AG08395 (cell line): ENCODE measurements at regions not wholly inside any gene's neighbourhood (a gene's known extent, or its start where the extent isn't known, plus 50 kb on each side); places are given as distances from the start of the nearest gene placed in this dataset.

ENCODE experiments used
- DNase-seq: peaks from one replicate; pipeline ENCODE4 v3.0.0; 2012; ENCODE audit warnings: mixed read lengths, low spot score

DNA sequence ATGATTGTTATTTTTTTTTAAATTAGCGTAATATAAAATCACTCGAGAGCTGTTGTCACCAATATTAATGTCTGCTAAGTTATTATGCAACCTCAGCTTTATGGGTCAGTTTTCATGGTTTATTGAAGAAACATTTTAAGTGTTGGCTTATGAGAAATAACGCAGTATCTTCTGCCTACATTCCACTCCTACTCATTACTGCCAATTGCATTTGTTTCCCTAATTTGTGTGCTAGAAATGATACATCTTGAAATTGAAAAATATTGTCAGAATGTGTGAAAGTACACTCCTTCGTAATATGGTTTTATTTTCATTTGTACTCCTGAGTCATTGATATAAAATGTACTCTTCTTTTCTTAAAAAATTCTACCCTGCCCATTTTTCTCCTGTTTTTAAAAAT is 333.3 kb upstream of the HSF2 start:
- no peak for DNase-seq

DNA sequence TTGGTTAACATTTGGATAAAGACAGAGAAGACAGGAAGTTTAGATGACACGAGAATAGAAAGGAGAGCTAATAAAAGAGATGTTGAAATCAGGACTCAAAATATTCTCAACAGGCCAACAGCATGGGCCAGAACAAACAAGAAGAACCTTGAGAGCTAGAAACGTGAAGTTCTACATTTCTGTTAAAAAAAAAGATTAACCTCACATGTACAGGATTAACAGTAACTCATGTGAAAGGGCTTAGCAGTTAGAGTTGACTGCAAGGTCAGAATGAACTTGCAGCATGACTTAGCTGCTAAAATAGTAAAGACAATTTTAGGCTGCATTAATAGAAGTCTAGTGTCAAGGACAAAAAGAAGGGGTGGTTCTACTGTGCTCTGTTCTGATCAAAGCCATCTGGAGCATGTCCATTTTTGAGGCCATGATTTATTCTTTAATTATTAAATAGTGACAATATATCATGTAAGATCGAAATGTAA is 331.1 kb upstream of the HSF2 start:
- no peak for DNase-seq

DNA sequence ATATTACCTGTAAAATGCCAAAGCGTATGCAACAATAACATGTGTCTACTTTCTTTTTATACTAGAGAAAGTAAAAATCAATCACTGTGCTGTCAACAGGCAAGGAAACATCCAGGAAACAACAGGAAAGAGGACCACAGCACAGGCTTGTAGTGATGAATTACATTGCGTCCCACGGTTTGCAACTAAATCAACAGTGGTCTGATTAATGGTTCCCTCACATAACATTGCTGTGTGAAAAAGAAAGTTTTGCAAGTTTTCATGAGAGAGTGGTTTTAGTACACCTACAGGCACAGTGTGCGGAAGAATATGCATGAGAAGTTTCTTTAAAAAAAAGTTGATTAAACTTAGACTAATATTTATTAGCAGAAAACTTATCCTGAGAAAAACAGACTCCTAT is 329.5 kb upstream of the HSF2 start:
- DNase-seq = no peak

GRCh38 chr6:122072014-122072647 is 327.3 kb upstream of the HSF2 start:
- no peak for DNase-seq

DNA sequence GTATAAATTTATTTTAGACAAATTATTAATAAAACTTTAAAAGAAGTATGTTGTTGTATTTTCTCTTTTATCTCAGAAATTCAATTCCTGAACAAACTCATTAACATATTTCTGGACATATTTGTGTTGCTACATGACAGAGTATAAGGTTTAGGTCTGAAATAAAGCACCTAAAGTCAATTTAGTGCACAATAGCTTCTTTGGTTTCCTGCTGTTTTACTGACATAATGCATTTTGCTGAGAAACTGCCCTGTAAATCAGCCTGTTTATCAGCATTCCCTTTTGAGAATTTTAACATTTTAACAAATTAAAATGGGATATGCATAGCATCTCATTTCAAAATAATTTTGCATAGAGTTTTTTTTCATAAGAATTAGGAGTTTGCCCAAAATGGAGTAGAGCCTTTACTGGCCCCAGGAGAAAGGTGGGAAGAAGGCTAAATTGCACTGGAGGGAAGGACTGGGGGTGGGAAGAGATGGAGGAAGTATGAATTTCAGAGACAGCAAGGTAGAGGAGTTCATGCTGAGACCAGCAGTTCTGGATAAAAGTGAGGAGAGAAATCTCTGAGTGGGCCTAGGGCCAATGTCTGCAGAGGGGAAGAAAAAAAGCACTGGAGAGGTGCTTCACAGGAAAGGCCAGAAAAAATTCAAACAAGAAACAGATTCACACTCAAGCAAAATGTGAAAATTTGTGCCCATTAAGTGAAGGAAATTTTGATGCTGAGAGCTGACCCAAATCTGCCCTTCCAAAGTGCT is 324.2 kb upstream of the HSF2 start:
- no peak for DNase-seq

GRCh38 chr6:122075917-122076316 is 323.5 kb upstream of the HSF2 start:
- no peak for DNase-seq

GRCh38 chr6:122077603-122078002 is 321.8 kb upstream of the HSF2 start:
- DNase-seq = no peak

DNA sequence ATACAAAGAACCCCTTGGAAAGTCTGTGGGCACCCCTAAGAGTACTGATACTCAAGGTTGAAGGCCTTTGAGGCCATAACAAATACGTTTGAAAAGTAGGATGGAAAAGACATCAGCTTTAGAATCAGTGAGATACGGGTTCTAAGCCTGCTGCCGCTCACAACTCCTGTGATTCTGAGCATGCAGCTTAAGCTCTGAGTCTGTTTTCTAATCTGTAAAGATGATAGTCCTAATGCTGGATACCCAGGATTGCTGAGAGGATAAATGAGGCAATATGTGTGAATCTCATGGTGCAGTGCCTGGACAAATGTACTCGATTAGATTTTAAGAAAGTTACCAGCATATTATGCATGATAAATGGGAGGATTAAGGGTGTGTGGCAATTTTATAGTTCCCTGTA is 321.0 kb upstream of the HSF2 start:
- DNase-seq = no peak

GRCh38 chr6:122079916-122080315 is 319.5 kb upstream of the HSF2 start:
- no peak for DNase-seq

DNA sequence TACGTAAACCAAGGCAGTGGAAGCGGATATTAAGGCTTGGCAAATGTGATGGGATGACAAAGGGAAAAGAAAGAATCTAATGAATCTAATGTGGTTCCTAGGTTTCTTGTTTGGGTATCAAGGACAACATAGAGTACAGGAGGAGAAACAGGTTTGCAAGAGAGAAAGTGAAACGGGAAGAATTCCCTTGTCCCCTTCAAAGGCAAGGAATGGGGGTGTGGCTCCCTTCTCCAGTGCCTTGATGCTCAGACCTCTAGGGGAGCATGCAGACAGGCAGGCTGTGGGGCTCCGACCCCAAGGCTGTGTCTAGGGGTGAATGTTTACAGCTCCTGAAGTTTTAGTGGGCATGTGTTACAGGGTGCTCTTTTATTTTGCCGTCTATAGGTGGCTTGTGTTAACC is 317.5 kb upstream of the HSF2 start:
- DNase-seq = no peak

DNA sequence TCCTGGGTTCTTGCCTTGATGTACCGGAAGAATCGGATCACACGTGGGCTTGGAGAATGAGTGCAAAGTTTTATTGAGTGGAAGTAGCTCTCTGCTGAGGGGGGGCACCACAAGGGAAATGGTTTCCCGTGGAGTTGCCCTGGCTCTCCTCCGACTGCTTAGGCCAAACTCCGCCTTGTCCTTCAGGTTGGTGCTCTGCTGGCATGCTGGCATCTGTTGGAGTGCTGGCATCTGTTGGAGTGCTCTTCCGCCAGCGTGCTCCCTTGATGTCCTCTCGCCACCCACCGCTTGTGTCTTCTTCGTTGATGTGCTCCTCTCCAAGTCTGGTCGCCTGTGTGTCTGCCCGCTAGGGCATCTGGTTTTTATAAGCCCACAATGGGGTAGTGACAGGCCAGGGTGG is 317.1 kb upstream of the HSF2 start:
- no peak for DNase-seq

- DNase-seq = no peak
Measured at GRCh38 chr6:122092366-122092765, 307.1 kb upstream of the HSF2 start.

GRCh38 chr6:122098201-122098678 is 301.2 kb upstream of the HSF2 start:
- DNase-seq = no peak

- no peak for DNase-seq
Measured at GRCh38 chr6:122102026-122102425, 297.4 kb upstream of the HSF2 start.

GRCh38 chr6:122107256-122107852 is 292.1 kb upstream of the HSF2 start:
- no peak for DNase-seq

- no peak for DNase-seq
Measured at GRCh38 chr6:122109075-122109474, 290.4 kb upstream of the HSF2 start.

DNA sequence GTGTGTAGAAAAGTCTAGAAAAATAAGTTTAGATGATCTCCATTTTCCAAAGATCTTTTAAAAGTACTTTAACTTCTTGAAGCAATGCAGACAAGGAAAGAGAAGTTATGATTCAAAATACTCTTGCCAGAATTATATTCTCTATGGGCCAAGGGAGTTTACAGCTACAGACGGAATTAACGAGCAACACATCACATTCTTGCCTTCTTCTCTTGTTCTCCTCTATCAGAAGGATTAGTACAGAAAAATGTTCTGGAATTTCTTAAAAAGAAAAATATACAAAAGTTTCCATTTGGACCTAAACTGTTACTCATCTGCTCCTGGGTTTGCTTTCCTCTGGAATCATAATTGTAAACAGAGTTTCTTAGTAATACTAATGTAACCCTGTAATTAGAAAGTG is 284.7 kb upstream of the HSF2 start:
- DNase-seq = no peak

DNA sequence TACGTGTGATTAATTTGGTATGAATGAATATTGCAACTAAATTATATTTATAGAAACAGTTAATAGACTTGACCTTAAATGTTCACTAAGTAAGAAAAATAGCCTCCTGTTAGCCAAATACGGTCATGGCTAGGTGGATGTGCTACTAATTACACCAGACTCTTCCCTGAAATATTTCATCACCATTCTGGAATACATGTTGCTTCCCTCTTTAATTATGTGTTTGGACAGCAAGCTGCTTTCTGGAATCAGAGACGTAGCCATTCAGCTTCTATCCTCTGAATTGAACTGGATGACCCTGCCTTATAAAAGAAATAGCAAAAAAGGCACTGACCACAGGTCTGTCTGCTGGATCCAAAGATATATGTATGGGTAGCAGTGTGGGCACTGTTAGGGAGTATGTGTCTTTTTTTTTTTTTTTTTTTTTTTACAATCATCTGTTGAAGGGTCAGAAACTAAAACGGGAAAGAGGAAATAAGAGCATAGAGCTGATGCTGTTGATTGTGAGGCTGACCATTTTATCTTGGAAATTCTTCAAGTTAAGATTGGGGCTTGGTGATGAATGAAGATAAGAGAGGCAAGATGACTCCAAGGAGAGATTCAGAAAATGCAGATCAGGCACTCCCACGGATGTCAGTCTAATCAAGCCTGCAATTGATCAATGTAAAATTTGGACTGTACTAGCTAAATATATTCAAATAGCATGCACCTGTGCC is 283.2 kb upstream of the HSF2 start:
- no peak for DNase-seq

DNA sequence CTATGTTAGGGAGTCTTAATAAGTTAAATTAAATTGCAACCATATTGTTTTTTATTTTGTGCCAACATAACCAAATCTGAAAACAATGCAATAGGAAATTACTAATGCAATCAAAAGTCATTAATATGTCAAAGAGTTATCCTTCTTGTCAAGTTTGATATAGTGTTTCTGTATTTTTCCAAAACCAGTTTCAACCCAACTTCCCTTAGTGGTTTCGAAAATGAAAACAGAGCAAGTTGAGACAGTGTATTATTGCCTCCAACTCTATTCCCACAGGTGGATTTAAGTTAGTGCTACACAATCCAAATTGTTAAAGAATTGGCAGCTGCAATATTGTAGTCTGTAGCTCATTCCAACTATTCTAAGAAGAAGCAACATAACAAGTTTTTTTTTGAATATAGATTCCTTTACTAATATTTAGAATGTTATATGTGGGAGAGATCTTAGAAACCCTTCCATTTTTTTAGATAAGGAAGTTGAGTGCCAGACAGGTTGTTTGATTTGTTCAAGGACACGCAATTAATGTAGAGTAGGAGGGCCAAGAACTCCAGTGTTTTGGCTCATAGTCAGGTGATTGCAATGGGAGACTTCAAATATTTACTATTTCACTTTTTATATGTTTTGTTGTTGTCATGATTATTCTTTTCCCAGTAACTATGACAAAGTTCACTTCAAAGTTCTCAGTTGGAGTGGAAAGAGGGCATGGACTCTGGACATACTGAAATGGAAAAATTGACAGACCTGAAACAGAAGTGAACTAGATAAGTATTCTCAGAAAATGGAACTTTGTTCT is 282.4 kb upstream of the HSF2 start:
- no peak for DNase-seq

DNA sequence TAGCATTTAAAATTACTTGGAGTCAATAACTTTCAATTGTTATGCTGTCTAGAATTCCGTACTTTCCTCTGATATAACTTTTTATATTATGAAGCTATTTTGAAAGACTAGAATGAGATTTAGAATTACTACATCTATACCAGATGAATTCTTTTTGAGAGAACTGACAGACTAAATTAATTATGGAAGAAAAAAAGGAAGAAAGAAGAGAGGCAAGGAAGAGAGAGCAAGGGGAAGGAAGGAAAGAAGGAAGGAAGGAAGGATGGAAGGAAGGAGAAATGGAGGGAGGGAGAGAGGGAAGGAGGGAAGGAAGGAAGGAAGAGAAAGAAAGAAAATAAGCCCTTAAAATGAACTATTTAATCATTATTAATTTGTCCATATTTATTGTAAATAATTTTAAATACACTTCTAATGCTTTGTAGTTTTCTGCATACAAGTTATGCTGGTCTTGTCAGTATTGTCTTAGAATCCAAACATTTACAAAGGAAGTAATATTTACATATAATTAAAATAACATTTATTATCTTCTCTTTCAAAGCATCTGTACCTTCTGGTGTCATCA is 280.4 kb upstream of the HSF2 start:
- DNase-seq = no peak

- DNase-seq = no peak
Measured at GRCh38 chr6:122122202-122122601, 277.2 kb upstream of the HSF2 start.
